ENCODE measurements at regions not wholly inside any gene's neighbourhood (a gene's known extent, or its start where the extent isn't known, plus 50 kb on each side); places are given as distances from the start of the nearest gene placed in this dataset.
"Not testable (repeated sequence)": the region's sequence is repeated elsewhere in the genome, so short reads cannot be mapped to it uniquely, and the experiment has no call there.

DNA sequence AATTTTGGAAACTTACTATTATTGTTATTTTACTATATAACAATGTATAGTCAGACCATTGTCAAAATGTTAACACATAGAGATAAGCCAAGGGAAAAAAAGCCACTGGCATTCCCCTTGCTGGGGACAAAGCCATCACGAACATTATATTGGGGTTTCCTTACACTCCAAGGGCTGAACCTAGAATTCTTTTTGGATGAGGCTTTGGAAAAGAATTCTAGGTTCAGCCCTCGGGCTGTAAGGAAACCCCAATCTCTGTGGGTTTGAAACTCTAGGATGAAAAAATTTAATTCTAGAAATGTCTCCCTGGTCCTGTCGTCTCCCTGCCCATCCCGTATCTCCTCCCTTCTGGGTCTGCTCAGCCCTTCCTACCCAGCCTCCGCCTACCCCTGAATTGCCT, 67.0 kb upstream of the SMAD6 start:
- TF ChIP-seq L3MBTL2 (conservative IDR thresholded peaks at IDR 0.05), result no peak
- no peak for TF ChIP-seq BHLHE40 (IDR thresholded peaks at IDR 0.05; ENCODE audit: borderline replicate concordance)
- TF ChIP-seq TARDBP (IDR thresholded peaks at IDR 0.05), result no peak
- no peak for TF ChIP-seq CTBP1 (IDR thresholded peaks at IDR 0.05; ENCODE audit: borderline replicate concordance)
- no peak for TF ChIP-seq LEF1 (IDR thresholded peaks at IDR 0.05; ENCODE audit: borderline replicate concordance)
- no peak for TF ChIP-seq FOXA1 (IDR thresholded peaks at IDR 0.05)
- no peak for TF ChIP-seq HDGF (IDR thresholded peaks at IDR 0.05; ENCODE audit: borderline replicate concordance)
- TF ChIP-seq SUZ12 (IDR thresholded peaks at IDR 0.05), result no peak
- TF ChIP-seq FOXM1 (IDR thresholded peaks at IDR 0.05; ENCODE audit: borderline replicate concordance), result no peak
- TF ChIP-seq FOXK2 (IDR thresholded peaks at IDR 0.05), result no peak
- TF ChIP-seq SP1 (IDR thresholded peaks at IDR 0.05), result no peak
- no peak for TF ChIP-seq PKNOX1 (IDR thresholded peaks at IDR 0.05)
- no peak for TF ChIP-seq ELF4 (IDR thresholded peaks at IDR 0.05)
- TF ChIP-seq ZNF384 (IDR thresholded peaks at IDR 0.05), result no peak
- no peak for TF ChIP-seq NFRKB (IDR thresholded peaks at IDR 0.05)
- no peak for TF ChIP-seq ARNT (IDR thresholded peaks at IDR 0.05)
- no peak for DNase-seq (ENCODE audit: extremely low spot score)
- ChIA-PET CTCF (interaction anchor here (1.5 kb wide), 1 partner anchor 16 kb away, joined by 4 read pairs; no protein-coding TSS in a partner anchor), POLR2A (no interaction called here)

DNA sequence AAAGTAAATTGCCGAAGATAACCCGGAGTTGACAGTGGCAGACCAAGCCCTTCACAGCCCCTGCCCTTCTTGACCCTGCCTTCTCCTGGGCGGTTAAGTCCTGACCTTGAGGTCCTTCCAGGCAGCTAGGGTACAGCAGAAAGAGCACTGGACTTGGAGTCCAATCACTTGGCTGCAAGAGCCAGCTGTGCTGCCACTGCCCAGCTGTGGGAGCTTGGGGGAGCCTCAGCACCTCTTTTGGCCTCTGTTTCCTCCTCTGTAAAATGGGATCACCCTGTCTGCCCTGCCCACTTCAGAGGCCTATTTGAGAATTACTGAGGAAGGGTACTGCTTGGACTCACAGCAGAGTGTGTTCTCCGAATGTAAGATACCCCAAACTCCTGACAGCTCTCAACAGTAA, 66.2 kb upstream of the SMAD6 start:
- TF ChIP-seq LEF1 (IDR thresholded peaks at IDR 0.05; ENCODE audit: borderline replicate concordance) (no peak), BHLHE40 (IDR thresholded peaks at IDR 0.05; ENCODE audit: borderline replicate concordance) (no peak), ELF4 (IDR thresholded peaks at IDR 0.05) (no peak), ARNT (IDR thresholded peaks at IDR 0.05) (no peak), FOXM1 (IDR thresholded peaks at IDR 0.05; ENCODE audit: borderline replicate concordance) (no peak), SUZ12 (IDR thresholded peaks at IDR 0.05) (no peak), TARDBP (IDR thresholded peaks at IDR 0.05) (no peak), FOXK2 (IDR thresholded peaks at IDR 0.05) (no peak), HDGF (IDR thresholded peaks at IDR 0.05; ENCODE audit: borderline replicate concordance) (no peak), ZNF384 (IDR thresholded peaks at IDR 0.05) (no peak), CTBP1 (IDR thresholded peaks at IDR 0.05; ENCODE audit: borderline replicate concordance) (no peak), FOXA1 (IDR thresholded peaks at IDR 0.05) (no peak), NFRKB (IDR thresholded peaks at IDR 0.05) (no peak), L3MBTL2 (conservative IDR thresholded peaks at IDR 0.05) (no peak), SP1 (IDR thresholded peaks at IDR 0.05) (no peak), PKNOX1 (IDR thresholded peaks at IDR 0.05) (no peak)
- DNase-seq (ENCODE audit: extremely low spot score), result no peak
- CTCF ChIA-PET, result no interaction called here
- POLR2A ChIA-PET, result no interaction called here

- POLR2A ChIA-PET; CTCF ChIA-PET; DNase-seq (ENCODE audit: extremely low spot score): not testable (repeated sequence)
Observed at GRCh38 chr15:66637044-66637443, 65.0 kb upstream of the SMAD6 start.

- no peak for DNase-seq (ENCODE audit: extremely low spot score)
- CTCF ChIA-PET, result no interaction called here
- POLR2A ChIA-PET, result no interaction called here
- no peak for TF ChIP-seq ZNF384 (IDR thresholded peaks at IDR 0.05)
- TF ChIP-seq TARDBP (IDR thresholded peaks at IDR 0.05), result no peak
- TF ChIP-seq FOXA1 (IDR thresholded peaks at IDR 0.05), result no peak
- TF ChIP-seq FOXM1 (IDR thresholded peaks at IDR 0.05; ENCODE audit: borderline replicate concordance), result no peak
- TF ChIP-seq HDGF (IDR thresholded peaks at IDR 0.05; ENCODE audit: borderline replicate concordance), result no peak
- no peak for TF ChIP-seq LEF1 (IDR thresholded peaks at IDR 0.05; ENCODE audit: borderline replicate concordance)
- TF ChIP-seq SUZ12 (IDR thresholded peaks at IDR 0.05), result no peak
- no peak for TF ChIP-seq SP1 (IDR thresholded peaks at IDR 0.05)
- TF ChIP-seq ELF4 (IDR thresholded peaks at IDR 0.05), result no peak
- TF ChIP-seq CTBP1 (IDR thresholded peaks at IDR 0.05; ENCODE audit: borderline replicate concordance), result no peak
- TF ChIP-seq BHLHE40 (IDR thresholded peaks at IDR 0.05; ENCODE audit: borderline replicate concordance), result no peak
- no peak for TF ChIP-seq FOXK2 (IDR thresholded peaks at IDR 0.05)
- TF ChIP-seq L3MBTL2 (conservative IDR thresholded peaks at IDR 0.05), result no peak
- no peak for TF ChIP-seq NFRKB (IDR thresholded peaks at IDR 0.05)
- TF ChIP-seq PKNOX1 (IDR thresholded peaks at IDR 0.05), result no peak
- TF ChIP-seq ARNT (IDR thresholded peaks at IDR 0.05), result no peak
Observed at GRCh38 chr15:66638377-66638776, 63.7 kb upstream of the SMAD6 start.

DNA sequence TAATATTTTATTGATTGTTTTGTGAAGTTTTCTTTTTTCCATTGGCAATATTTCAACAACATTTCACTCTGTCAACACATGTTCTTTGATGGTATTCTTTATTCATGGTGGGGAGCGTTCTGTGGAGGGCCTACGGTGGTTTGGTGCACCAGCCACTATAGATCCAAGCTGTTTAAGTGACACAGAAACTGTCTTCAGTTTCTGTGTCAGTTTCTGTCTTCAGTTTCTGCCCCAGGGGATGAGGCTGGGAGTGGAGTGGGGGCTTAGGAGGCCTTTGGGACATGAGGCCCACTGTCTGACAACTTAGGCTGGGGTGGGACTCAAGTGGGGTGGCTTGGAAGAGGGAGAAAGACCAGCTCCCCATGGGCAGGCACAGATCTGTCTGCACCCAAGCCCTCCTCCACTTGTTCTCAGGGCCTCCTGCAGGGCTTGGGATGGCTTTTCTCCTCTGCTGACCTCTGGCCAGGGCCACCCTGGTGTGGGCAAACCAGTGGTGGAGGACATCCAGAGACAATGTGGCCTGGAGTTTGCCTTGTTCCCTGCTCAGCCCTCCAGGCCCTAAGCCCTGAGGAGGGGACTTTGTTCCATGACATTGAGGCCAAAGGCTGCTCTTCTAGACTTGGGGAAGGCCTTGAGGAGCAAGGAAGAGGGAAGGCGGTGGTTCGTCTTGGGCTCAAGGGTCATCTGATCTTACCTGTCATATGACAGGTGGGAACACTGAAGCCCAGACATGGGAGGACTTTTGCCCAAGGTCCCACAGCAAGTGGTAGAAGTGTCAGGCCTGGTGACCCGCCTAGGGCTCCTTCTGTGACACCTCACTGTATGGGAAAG, 60.3 kb upstream of the SMAD6 start:
- ChIA-PET POLR2A (no interaction called here), CTCF (interaction anchor here (0.6 kb wide), 1 partner anchor 806 kb away, joined by 3 read pairs; no protein-coding TSS in a partner anchor)
- TF ChIP-seq NFRKB (IDR thresholded peaks at IDR 0.05) (no peak), HDGF (IDR thresholded peaks at IDR 0.05; ENCODE audit: borderline replicate concordance) (no peak), ELF4 (IDR thresholded peaks at IDR 0.05) (no peak), FOXM1 (IDR thresholded peaks at IDR 0.05; ENCODE audit: borderline replicate concordance) (no peak), FOXA1 (IDR thresholded peaks at IDR 0.05) (no peak), BHLHE40 (IDR thresholded peaks at IDR 0.05; ENCODE audit: borderline replicate concordance) (no peak), TARDBP (IDR thresholded peaks at IDR 0.05) (no peak), L3MBTL2 (conservative IDR thresholded peaks at IDR 0.05) (no peak), CTBP1 (IDR thresholded peaks at IDR 0.05; ENCODE audit: borderline replicate concordance) (no peak)
- no peak for DNase-seq (ENCODE audit: extremely low spot score)

DNA sequence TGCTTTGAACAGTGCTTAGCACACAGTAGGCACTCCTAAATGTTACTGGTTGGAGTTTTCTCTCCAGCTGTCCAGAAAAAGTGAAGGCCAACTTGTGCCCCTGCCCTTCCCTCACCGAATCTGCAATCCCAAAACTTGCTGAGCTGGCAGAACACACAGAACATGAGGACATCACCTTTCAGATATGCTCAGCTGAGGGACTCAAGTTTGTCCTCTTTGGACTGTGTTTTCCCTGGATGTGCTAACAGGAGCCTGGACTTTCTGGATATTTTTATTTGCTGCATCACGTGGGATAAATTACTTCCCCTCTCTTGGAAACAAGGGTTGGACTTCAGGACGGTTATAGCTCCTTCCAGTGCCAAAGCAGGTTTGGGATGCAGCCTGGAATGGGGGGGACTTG, 59.5 kb upstream of the SMAD6 start:
- ChIA-PET CTCF (no interaction called here), POLR2A (interaction anchor here (0.6 kb wide), 1 partner anchor 9 kb away, joined by 3 read pairs; no protein-coding TSS in a partner anchor)
- DNase-seq (ENCODE audit: extremely low spot score), result no peak
- TF ChIP-seq LEF1 (IDR thresholded peaks at IDR 0.05; ENCODE audit: borderline replicate concordance), result no peak
- no peak for TF ChIP-seq FOXK2 (IDR thresholded peaks at IDR 0.05)
- no peak for TF ChIP-seq ARNT (IDR thresholded peaks at IDR 0.05)
- TF ChIP-seq SUZ12 (IDR thresholded peaks at IDR 0.05), result no peak
- TF ChIP-seq TARDBP (IDR thresholded peaks at IDR 0.05), result no peak
- no peak for TF ChIP-seq ELF4 (IDR thresholded peaks at IDR 0.05)
- TF ChIP-seq CTBP1 (IDR thresholded peaks at IDR 0.05; ENCODE audit: borderline replicate concordance), result no peak
- TF ChIP-seq PKNOX1 (IDR thresholded peaks at IDR 0.05), result no peak

All from HEK293T (cell line).